ENCODE measurements at regions not wholly inside any gene's neighbourhood (a gene's known extent, or its start where the extent isn't known, plus 50 kb on each side); places are given as distances from the start of the nearest gene placed in this dataset.
A peak's percentile ranks its signal among the peaks of the same experiment; 100 is the strongest.

DNA sequence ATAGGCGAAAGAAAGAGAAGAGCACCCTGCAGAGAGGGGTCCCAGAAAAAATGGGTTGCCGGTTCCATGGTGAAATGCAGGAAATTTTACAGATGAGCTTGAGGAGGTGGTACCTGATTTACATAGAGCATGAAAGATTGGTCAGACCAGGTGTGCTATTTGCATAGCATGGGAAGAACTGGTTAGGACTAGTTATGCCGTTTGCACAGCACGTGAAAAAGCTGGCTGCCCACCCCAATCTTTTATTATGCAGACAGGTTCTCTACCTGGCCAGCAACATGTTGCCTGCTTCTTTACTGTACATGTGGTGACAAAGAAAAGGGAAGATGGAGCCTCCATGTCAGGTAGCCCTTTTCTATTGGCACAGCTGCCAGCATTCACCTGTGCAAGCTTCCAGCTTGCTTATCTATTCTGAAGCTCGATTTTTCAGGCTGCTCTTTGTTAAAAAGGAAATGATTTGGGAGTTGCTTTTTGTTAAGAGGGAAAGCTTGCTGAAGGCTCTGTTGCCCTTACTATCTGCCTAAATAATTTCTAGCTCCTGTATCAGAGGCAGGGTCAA lies 62.9 kb upstream of the ELK3 start (continued):
- TF ChIP-seq, protein P1, sequence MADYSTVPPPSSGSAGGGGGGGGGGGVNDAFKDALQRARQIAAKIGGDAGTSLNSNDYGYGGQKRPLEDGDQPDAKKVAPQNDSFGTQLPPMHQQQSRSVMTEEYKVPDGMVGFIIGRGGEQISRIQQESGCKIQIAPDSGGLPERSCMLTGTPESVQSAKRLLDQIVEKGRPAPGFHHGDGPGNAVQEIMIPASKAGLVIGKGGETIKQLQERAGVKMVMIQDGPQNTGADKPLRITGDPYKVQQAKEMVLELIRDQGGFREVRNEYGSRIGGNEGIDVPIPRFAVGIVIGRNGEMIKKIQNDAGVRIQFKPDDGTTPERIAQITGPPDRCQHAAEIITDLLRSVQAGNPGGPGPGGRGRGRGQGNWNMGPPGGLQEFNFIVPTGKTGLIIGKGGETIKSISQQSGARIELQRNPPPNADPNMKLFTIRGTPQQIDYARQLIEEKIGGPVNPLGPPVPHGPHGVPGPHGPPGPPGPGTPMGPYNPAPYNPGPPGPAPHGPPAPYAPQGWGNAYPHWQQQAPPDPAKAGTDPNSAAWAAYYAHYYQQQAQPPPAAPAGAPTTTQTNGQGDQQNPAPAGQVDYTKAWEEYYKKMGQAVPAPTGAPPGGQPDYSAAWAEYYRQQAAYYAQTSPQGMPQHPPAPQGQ (CRISPR knock-in tag; IDR thresholded peaks at IDR 0.05; ENCODE audit: borderline replicate concordance), result no peak

DNA sequence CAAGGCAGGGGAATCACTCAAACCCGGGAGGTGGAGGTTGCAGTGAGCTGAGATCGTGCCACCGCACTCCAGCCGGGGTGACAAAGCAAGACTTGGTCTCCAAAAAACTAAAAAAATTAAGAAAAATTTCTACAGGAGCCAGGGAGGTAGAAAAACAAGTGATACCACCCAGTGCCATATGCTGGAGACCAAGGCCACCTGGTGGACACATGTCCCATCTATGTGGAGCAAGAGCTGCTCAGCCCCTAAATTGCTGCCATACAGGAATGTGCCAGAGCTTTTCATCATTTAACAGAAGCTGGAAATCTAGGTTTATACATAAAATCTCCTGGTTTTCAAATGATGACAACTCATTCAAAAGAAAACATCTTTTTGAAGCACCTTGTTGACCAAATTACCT lies 61.4 kb upstream of the ELK3 start:
- H2AFZ ChIP-seq (ENCODE audit: low read length), result no peak overlapping the region
- FAIRE-seq, result no peak
- no peaks in the 10 kb centered on the region for H3K79me2 ChIP-seq (ENCODE audit: insufficient read depth, low read length)
- no peaks in the 10 kb centered on the region for H3K36me3 ChIP-seq (replicated peaks in 1 of 2; ENCODE audit: control insufficient read depth in 1 of 2, insufficient read depth in 2 of 2, low read length in 2 of 2)
- no peaks in the 10 kb centered on the region for H4K20me1 ChIP-seq (ENCODE audit: insufficient read depth, low read length)
- H3K4me3 ChIP-seq (replicated peaks in 1 of 3; ENCODE audit: insufficient read depth in 1 of 3, low read depth in 2 of 3, low read length in 3 of 3), result no peak overlapping the region
- H3K9me3 ChIP-seq (ENCODE audit: low read length), result no peaks in the 10 kb centered on the region
- no peak overlapping the region for H3K4me2 ChIP-seq (ENCODE audit: low read depth, low read length)
- no peak for TF ChIP-seq KDM4B (CRISPR knock-in tag; IDR thresholded peaks at IDR 0.05)
- peak; percentile 44; the same call in 1 of the 2 replicates for TF ChIP-seq SMC3 (IDR thresholded peaks at IDR 0.05; ENCODE audit: low read length)
- TF ChIP-seq, protein P2, sequence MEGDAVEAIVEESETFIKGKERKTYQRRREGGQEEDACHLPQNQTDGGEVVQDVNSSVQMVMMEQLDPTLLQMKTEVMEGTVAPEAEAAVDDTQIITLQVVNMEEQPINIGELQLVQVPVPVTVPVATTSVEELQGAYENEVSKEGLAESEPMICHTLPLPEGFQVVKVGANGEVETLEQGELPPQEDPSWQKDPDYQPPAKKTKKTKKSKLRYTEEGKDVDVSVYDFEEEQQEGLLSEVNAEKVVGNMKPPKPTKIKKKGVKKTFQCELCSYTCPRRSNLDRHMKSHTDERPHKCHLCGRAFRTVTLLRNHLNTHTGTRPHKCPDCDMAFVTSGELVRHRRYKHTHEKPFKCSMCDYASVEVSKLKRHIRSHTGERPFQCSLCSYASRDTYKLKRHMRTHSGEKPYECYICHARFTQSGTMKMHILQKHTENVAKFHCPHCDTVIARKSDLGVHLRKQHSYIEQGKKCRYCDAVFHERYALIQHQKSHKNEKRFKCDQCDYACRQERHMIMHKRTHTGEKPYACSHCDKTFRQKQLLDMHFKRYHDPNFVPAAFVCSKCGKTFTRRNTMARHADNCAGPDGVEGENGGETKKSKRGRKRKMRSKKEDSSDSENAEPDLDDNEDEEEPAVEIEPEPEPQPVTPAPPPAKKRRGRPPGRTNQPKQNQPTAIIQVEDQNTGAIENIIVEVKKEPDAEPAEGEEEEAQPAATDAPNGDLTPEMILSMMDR (CRISPR knock-in tag; IDR thresholded peaks at IDR 0.05), result peak; percentile 54
- TF ChIP-seq, protein P3, sequence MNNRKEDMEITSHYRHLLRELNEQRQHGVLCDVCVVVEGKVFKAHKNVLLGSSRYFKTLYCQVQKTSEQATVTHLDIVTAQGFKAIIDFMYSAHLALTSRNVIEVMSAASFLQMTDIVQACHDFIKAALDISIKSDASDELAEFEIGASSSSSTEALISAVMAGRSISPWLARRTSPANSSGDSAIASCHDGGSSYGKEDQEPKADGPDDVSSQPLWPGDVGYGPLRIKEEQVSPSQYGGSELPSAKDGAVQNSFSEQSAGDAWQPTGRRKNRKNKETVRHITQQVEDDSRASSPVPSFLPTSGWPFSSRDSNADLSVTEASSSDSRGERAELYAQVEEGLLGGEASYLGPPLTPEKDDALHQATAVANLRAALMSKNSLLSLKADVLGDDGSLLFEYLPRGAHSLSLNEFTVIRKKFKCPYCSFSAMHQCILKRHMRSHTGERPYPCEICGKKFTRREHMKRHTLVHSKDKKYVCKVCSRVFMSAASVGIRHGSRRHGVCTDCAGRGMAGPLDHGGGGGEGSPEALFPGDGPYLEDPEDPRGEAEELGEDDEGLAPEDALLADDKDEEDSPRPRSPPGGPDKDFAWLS (CRISPR knock-in tag; IDR thresholded peaks at IDR 0.05; ENCODE audit: borderline replicate concordance), result no peak
- no peak for TF ChIP-seq RORA (CRISPR knock-in tag; IDR thresholded peaks at IDR 0.05)
- no peak for TF ChIP-seq TEAD3 (CRISPR knock-in tag; optimal IDR thresholded peaks at IDR 0.05; ENCODE audit: borderline replicate concordance)
- TF ChIP-seq SRSF1 (optimal IDR thresholded peaks at IDR 0.05; ENCODE audit: low read depth, low read length), result no peak
- TF ChIP-seq SAP130 (CRISPR knock-in tag; IDR thresholded peaks at IDR 0.05; ENCODE audit: low read depth), result no peak
- TF ChIP-seq, protein P4, sequence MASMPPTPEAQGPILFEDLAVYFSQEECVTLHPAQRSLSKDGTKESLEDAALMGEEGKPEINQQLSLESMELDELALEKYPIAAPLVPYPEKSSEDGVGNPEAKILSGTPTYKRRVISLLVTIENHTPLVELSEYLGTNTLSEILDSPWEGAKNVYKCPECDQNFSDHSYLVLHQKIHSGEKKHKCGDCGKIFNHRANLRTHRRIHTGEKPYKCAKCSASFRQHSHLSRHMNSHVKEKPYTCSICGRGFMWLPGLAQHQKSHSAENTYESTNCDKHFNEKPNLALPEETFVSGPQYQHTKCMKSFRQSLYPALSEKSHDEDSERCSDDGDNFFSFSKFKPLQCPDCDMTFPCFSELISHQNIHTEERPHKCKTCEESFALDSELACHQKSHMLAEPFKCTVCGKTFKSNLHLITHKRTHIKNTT (CRISPR knock-in tag; IDR thresholded peaks at IDR 0.05), result no peak
- TF ChIP-seq SRSF9 (IDR thresholded peaks at IDR 0.05; ENCODE audit: borderline replicate concordance, insufficient read depth, low read depth, low read length, poor library complexity, severe bottlenecking), result no peak
- peak; percentile 74 for TF ChIP-seq STAG1 (CRISPR knock-in tag; IDR thresholded peaks at IDR 0.05)
- 0 out of 2 replicates have a peak, but pooled peaks have one; percentile 14 for TF ChIP-seq RAD21 (CRISPR knock-in tag; IDR thresholded peaks at IDR 0.05)
- no peak for TF ChIP-seq KLF12 (CRISPR knock-in tag; IDR thresholded peaks at IDR 0.05; ENCODE audit: borderline replicate concordance)
- TF ChIP-seq PRPF4 (IDR thresholded peaks at IDR 0.05; ENCODE audit: low read depth, low read length, poor library complexity, severe bottlenecking), result no peak
- peak; percentile 95 for ATAC-seq
- H3K27ac ChIP-seq (ENCODE audit: extremely low read length, insufficient read depth, low read length), result no peak overlapping the region
- ChIA-PET POLR2A (no interaction called here), CTCF (ENCODE audit: low intra/inter-chr PET ratio, low total read pairs) (interaction anchor here (1.2 to 1.5 kb wide), 2 partner anchors 70 to 71 kb away, joined by 3 to 10 read pairs; no protein-coding TSS in a partner anchor)
- H3K4me1 ChIP-seq (ENCODE audit: insufficient read depth, low read length), result 0 out of 2 replicates have a peak, but pooled peaks cover 5% of the 10 kb centered on the region
- intact Hi-C loops (cut with micrococcal nuclease; ENCODE audit: unreplicated experiment) (loop anchor here (1.0 kb wide), 1 partner anchor 71 kb away; no protein-coding TSS in a partner anchor), in situ Hi-C loops (cut with HindIII; ENCODE audit: extremely low pct_ligation_motif_present, low pct_unique_long_range_greater_than_20kb) (no loop called here)
- peak; percentile 38 for DNase-seq (ENCODE audit: low spot score)
- H3K27me3 ChIP-seq (ENCODE audit: control insufficient read depth in 1 of 2, insufficient read depth in 2 of 2, low read length in 2 of 2), result peaks cover 0 to 11% of the 10 kb centered on the region in 2 experiments; a peak in 1 of 5 replicates
- no peak overlapping the region for H3K9ac ChIP-seq (ENCODE audit: insufficient read depth, low read depth, low read length)
- 53% methylated on average over 4 of the region's 4 CpGs for WGBS (ENCODE audit: low lambda C conversion rate)
- BruUV-seq (replicated peaks), result no TSS peak

Data from HepG2 (cell line).